Endothelial cell (in vitro differentiated cells): ENCODE measurements at regions not wholly inside any gene's neighbourhood (a gene's known extent, or its start where the extent isn't known, plus 50 kb on each side); places are given as distances from the start of the nearest gene placed in this dataset.
A peak's percentile ranks its signal among the peaks of the same experiment; 100 is the strongest.

Source experiments
- DNase-seq: peaks from one replicate; pipeline ENCODE4 v3.0.0; 2021; ENCODE audit warnings: low spot score
- H3K27ac Mint-ChIP-seq: one replicate; pipeline ENCODE4 v1.8.0; 2021; ENCODE audit warnings: mixed read lengths, inconsistent platforms; ENCODE audit not compliant: unreplicated experiment
- H3K27me3 Mint-ChIP-seq: one replicate; pipeline ENCODE4 v1.8.0; 2021; ENCODE audit warnings: mild to moderate bottlenecking, moderate library complexity, mixed read lengths, inconsistent platforms; ENCODE audit not compliant: unreplicated experiment
- H3K36me3 Mint-ChIP-seq: one replicate; pipeline ENCODE4 v1.8.0; 2021; ENCODE audit warnings: mild to moderate bottlenecking, low read depth, mixed read lengths, inconsistent platforms; ENCODE audit not compliant: unreplicated experiment
- H3K4me1 Mint-ChIP-seq: one replicate; pipeline ENCODE4 v1.8.0; 2021; ENCODE audit warnings: mild to moderate bottlenecking, mixed read lengths, inconsistent platforms; ENCODE audit not compliant: unreplicated experiment
- H3K4me3 Mint-ChIP-seq: one replicate; pipeline ENCODE4 v1.8.0; 2021; ENCODE audit warnings: mild to moderate bottlenecking, mixed read lengths, inconsistent platforms; ENCODE audit not compliant: unreplicated experiment
- H3K9me3 Mint-ChIP-seq: one replicate; pipeline ENCODE4 v1.8.0; 2021; ENCODE audit warnings: mixed read lengths, inconsistent platforms; ENCODE audit not compliant: unreplicated experiment
- CTCF ChIP-seq: fragments of 200-600 bp; sonication (generic); IDR thresholded peaks from one replicate; pipeline ENCODE4 v1.5.0; 2021; ENCODE audit warnings: antibody characterized with exemption; ENCODE audit not compliant: unreplicated experiment

GRCh38 chr4:130545596-130545995 lies 1449.6 kb downstream of the C4orf33 start:
- H3K27me3 Mint-ChIP-seq, result no peaks in the 10 kb centered on the region
- no peak overlapping the region for H3K27ac Mint-ChIP-seq
- H3K4me3 Mint-ChIP-seq, result no peak overlapping the region
- H3K4me1 Mint-ChIP-seq, result no peaks in the 10 kb centered on the region
- TF ChIP-seq CTCF, result no peak
- H3K36me3 Mint-ChIP-seq, result no peaks in the 10 kb centered on the region
- H3K9me3 Mint-ChIP-seq, result no peaks in the 10 kb centered on the region
- DNase-seq, result no peak

DNA sequence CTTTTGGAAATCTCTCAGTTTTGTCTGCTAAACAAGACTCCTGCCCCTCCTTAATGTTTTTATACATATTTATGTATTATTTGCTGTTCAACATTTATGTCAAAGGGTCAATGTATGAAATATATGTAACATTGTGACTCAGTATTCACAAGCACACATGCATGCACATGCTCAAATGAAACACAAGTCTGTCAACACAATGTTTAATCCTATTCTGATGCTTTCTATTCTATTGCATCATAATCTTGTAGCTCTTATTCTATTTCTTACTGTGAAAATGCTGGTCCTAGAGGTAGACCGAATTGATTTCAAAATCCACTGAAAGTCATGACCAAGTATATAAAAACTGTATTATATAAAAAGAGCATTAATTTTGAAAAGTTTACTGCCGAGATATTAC lies 1463.3 kb downstream of the C4orf33 start:
- no peaks in the 10 kb centered on the region for H3K36me3 Mint-ChIP-seq
- DNase-seq, result no peak
- H3K27ac Mint-ChIP-seq, result no peak overlapping the region
- no peaks in the 10 kb centered on the region for H3K9me3 Mint-ChIP-seq
- TF ChIP-seq CTCF, result no peak
- H3K27me3 Mint-ChIP-seq, result no peaks in the 10 kb centered on the region
- no peaks in the 10 kb centered on the region for H3K4me1 Mint-ChIP-seq
- H3K4me3 Mint-ChIP-seq, result no peak overlapping the region

DNA sequence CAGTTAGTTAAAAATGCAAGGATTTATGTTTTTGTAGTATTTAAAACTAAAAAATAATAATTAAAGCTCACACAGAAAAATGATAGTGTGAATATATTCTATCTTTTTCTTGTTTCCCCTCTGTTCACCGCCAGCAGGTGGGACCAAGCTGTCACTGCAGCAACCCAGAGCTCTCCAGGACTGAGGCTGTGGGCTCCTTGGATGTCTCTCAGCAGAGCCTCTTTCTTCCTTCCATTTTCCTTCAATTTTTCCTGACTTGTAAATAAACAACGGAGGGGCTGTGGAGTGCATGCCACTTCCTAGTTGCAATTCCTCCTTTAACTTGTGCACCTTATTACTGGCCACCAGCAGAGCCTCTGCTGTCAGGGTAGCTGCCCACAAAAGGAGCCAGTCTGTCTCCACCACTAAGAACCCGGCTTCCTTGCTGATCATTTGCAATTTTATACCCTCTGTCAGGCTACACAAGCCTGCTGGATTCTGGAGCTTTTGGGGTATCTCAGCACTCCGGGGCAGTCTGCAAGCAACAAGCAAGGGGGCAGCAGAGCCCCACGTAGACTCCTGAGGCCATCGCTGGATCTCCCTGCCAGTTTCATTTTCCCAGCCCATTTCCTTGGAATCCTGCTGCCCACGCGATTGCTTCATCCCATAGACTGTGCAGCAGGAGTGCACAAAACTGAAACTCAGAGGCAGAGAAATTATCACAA lies 1467.4 kb downstream of the C4orf33 start:
- H3K27ac Mint-ChIP-seq, result no peak overlapping the region
- H3K4me3 Mint-ChIP-seq, result no peak overlapping the region
- H3K36me3 Mint-ChIP-seq, result no peaks in the 10 kb centered on the region
- peak; percentile 27 for DNase-seq
- no peaks in the 10 kb centered on the region for H3K9me3 Mint-ChIP-seq
- H3K27me3 Mint-ChIP-seq, result no peaks in the 10 kb centered on the region
- no peak for TF ChIP-seq CTCF
- H3K4me1 Mint-ChIP-seq, result no peaks in the 10 kb centered on the region

- no peaks in the 10 kb centered on the region for H3K36me3 Mint-ChIP-seq
- no peak overlapping the region for H3K27ac Mint-ChIP-seq
- H3K9me3 Mint-ChIP-seq, result no peaks in the 10 kb centered on the region
- no peaks in the 10 kb centered on the region for H3K4me1 Mint-ChIP-seq
- no peak for DNase-seq
- no peak overlapping the region for H3K4me3 Mint-ChIP-seq
- H3K27me3 Mint-ChIP-seq, result no peaks in the 10 kb centered on the region
- TF ChIP-seq CTCF, result no peak
Observed at GRCh38 chr4:130563889-130564418, 1468.0 kb downstream of the C4orf33 start.

GRCh38 chr4:130568746-130569145 lies 1472.8 kb downstream of the C4orf33 start:
- no peaks in the 10 kb centered on the region for H3K4me1 Mint-ChIP-seq
- H3K27ac Mint-ChIP-seq, result no peak overlapping the region
- no peak overlapping the region for H3K4me3 Mint-ChIP-seq
- no peaks in the 10 kb centered on the region for H3K27me3 Mint-ChIP-seq
- no peak for TF ChIP-seq CTCF
- no peak for DNase-seq
- no peaks in the 10 kb centered on the region for H3K36me3 Mint-ChIP-seq
- H3K9me3 Mint-ChIP-seq, result no peaks in the 10 kb centered on the region
